PC-9 (cell line): ENCODE measurements at regions not wholly inside any gene's neighbourhood (a gene's known extent, or its start where the extent isn't known, plus 50 kb on each side); places are given as distances from the start of the nearest gene placed in this dataset.

ENCODE experiments used
- BruUV-seq: library from RNA; stranded (reverse); fragments of 400-500 nt; replicated peaks from 2 replicates; lab custom pipeline; 2021; lab: Mats Ljungman, UMichigan
- CTCF ChIA-PET: fragments of 300-600 bp; sonication (Branson Sonifier 250); formaldehyde crosslinking; loops from one replicate; lab custom pipeline; 2022; ENCODE audit warnings: antibody characterized with exemption; lab: Charles Lee
- POLR2A ChIA-PET: fragments of 300-600 bp; sonication (Branson Sonifier 250); formaldehyde crosslinking; loops from one replicate; lab custom pipeline; 2022; ENCODE audit warnings: antibody characterized with exemption; ENCODE audit not compliant: unreplicated experiment; lab: Charles Lee
- DNase-seq, 2 experiments: peaks; one replicate each; pipeline versions ENCODE4 v3.0.0 to v3.0.0-alpha.2; 2015 to 2022; ENCODE audit warnings: mixed read lengths in 1 of 2
- H2AFZ ChIP-seq: fragments of 200-600 bp; sonication (generic); 2 replicates; pipeline ENCODE4 v1.8.1; 2017; ENCODE audit warnings: antibody characterized with exemption
- H3F3A ChIP-seq: fragments of 200-600 bp; sonication (generic); 2 replicates; pipeline ENCODE4 v1.8.1; 2017; ENCODE audit warnings: antibody characterized with exemption, mild to moderate bottlenecking, low read depth; ENCODE audit not compliant: insufficient read depth
- H3K27ac ChIP-seq: fragments of 200-600 bp; sonication (generic); 2 replicates; pipeline ENCODE4 v1.6.1; 2016; ENCODE audit warnings: mixed run types
- H3K27me3 ChIP-seq: fragments of 200-600 bp; sonication (generic); 2 replicates; pipeline ENCODE4 v1.6.1; 2016; ENCODE audit warnings: low read depth, mixed run types; ENCODE audit not compliant: insufficient read depth
- H3K36me3 ChIP-seq: fragments of 200-600 bp; sonication (generic); 2 replicates; pipeline ENCODE4 v1.6.1; 2016; ENCODE audit warnings: low read depth, mixed run types
- H3K4me1 ChIP-seq: fragments of 200-600 bp; sonication (generic); replicated peaks from 2 replicates; pipeline ENCODE4 v1.6.1; 2016; ENCODE audit warnings: mixed run types; ENCODE audit not compliant: insufficient read depth
- H3K4me2 ChIP-seq: fragments of 200-600 bp; sonication (generic); 2 replicates; pipeline ENCODE4 v1.6.1; 2017; ENCODE audit warnings: mixed run types
- H3K4me3 ChIP-seq: fragments of 200-600 bp; sonication (generic); 2 replicates; pipeline ENCODE4 v1.6.1; 2016; ENCODE audit warnings: mixed run types
- H3K79me2 ChIP-seq: fragments of 200-600 bp; sonication (generic); 2 replicates; pipeline ENCODE4 v1.6.1; 2017; ENCODE audit warnings: low read depth, mixed run types
- H3K9me2 ChIP-seq: fragments of 200-600 bp; sonication (generic); 2 replicates; pipeline ENCODE4 v1.8.1; 2017; ENCODE audit warnings: mild to moderate bottlenecking; ENCODE audit not compliant: insufficient read depth
- H3K9me3 ChIP-seq: fragments of 200-600 bp; sonication (generic); 2 replicates; pipeline ENCODE4 v1.8.1; 2016; ENCODE audit warnings: low read depth; ENCODE audit not compliant: insufficient read depth
- H4K20me1 ChIP-seq: fragments of 200-600 bp; sonication (generic); 2 replicates; pipeline ENCODE4 v1.8.1; 2017; ENCODE audit not compliant: insufficient read depth
- CTCF ChIP-seq: fragments of 200-600 bp; sonication (generic); conservative IDR thresholded peaks from 2 replicates; pipeline ENCODE4 v1.6.1; 2017; ENCODE audit warnings: mixed run types, antibody characterized with exemption, mild to moderate bottlenecking, moderate library complexity
- EZH2 ChIP-seq: fragments of 200-600 bp; sonication (generic); IDR thresholded peaks from 2 replicates; pipeline ENCODE4 v1.8.0; 2017; ENCODE audit warnings: antibody characterized with exemption, low read depth
- intact Hi-C: fragments of 100-400 bp; cut with micrococcal nuclease; formaldehyde crosslinking; loops from one replicate; pipeline ENCODE4 v1.10.0; 2022; ENCODE audit not compliant: unreplicated experiment

GRCh38 chr9:1328341-1328740 is 278.2 kb downstream of the DMRT2 start:
- ChIA-PET CTCF (no interaction called here), POLR2A (no interaction called here)
- Histone ChIP-seq H2AFZ (no peak overlapping the region), H3K79me2 (no peaks in the 10 kb centered on the region), H3K9me3 (no peaks in the 10 kb centered on the region), H3K4me3 (no peak overlapping the region), H3K4me1 (no peaks in the 10 kb centered on the region), H4K20me1 (no peaks in the 10 kb centered on the region), H3K27me3 (no peaks in the 10 kb centered on the region), H3K4me2 (no peak overlapping the region), H3F3A (no peaks in the 10 kb centered on the region), H3K9me2 (no peaks in the 10 kb centered on the region), H3K27ac (no peak overlapping the region), H3K36me3 (no peaks in the 10 kb centered on the region)
- DNase-seq, result no peak
- BruUV-seq, result no TSS peak
- TF ChIP-seq EZH2 (no peak), CTCF (no peak)
- intact Hi-C loops, result no loop called here

GRCh38 chr9:1331546-1332038 is 281.4 kb downstream of the DMRT2 start:
- no peak for DNase-seq
- BruUV-seq, result no TSS peak
- POLR2A ChIA-PET, result no interaction called here

GRCh38 chr9:1332156-1332555 is 282.0 kb downstream of the DMRT2 start:
- no peak overlapping the region for H3K4me3 ChIP-seq
- H3K9me3 ChIP-seq, result no peaks in the 10 kb centered on the region

More at GRCh38 chr9:1331546-1332038, 281.4 kb downstream of the DMRT2 start:
- H3K36me3 ChIP-seq, result no peaks in the 10 kb centered on the region
- H3K4me2 ChIP-seq, result no peak overlapping the region
- no peak overlapping the region for H3K27ac ChIP-seq
- no peak overlapping the region for H2AFZ ChIP-seq
- H3K4me1 ChIP-seq, result no peaks in the 10 kb centered on the region
- no peaks in the 10 kb centered on the region for H3K9me2 ChIP-seq
- H3K4me3 ChIP-seq, result no peak overlapping the region
- CTCF ChIA-PET, result no interaction called here
- no peaks in the 10 kb centered on the region for H3K79me2 ChIP-seq
- intact Hi-C loops, result no loop called here
- no peaks in the 10 kb centered on the region for H4K20me1 ChIP-seq
- no peak for TF ChIP-seq CTCF
- TF ChIP-seq EZH2, result no peak
- no peaks in the 10 kb centered on the region for H3F3A ChIP-seq
- no peaks in the 10 kb centered on the region for H3K9me3 ChIP-seq
- H3K27me3 ChIP-seq, result no peaks in the 10 kb centered on the region

More at GRCh38 chr9:1332156-1332555, 282.0 kb downstream of the DMRT2 start:
- no peaks in the 10 kb centered on the region for H3F3A ChIP-seq
- ChIA-PET POLR2A (no interaction called here), CTCF (no interaction called here)
- H3K9me2 ChIP-seq, result no peaks in the 10 kb centered on the region
- no peak overlapping the region for H2AFZ ChIP-seq
- no peaks in the 10 kb centered on the region for H3K4me1 ChIP-seq
- TF ChIP-seq CTCF (no peak), EZH2 (no peak)
- no peaks in the 10 kb centered on the region for H4K20me1 ChIP-seq
- H3K4me2 ChIP-seq, result no peak overlapping the region
- H3K79me2 ChIP-seq, result no peaks in the 10 kb centered on the region
- no peaks in the 10 kb centered on the region for H3K36me3 ChIP-seq
- intact Hi-C loops, result no loop called here
- DNase-seq, result no peak
- H3K27me3 ChIP-seq, result no peaks in the 10 kb centered on the region
- H3K27ac ChIP-seq, result no peak overlapping the region
- BruUV-seq, result no TSS peak
